ENCODE measurements at regions not wholly inside any gene's neighbourhood (a gene's known extent, or its start where the extent isn't known, plus 50 kb on each side); places are given as distances from the start of the nearest gene placed in this dataset.

- TF ChIP-seq ZNF256 (CRISPR knock-in tag; conservative IDR thresholded peaks at IDR 0.05) (no peak), CTCF (CRISPR knock-in tag; IDR thresholded peaks at IDR 0.05) (no peak), POLR2A (IDR thresholded peaks at IDR 0.05; ENCODE audit: insufficient read depth in 1 of 2, low read depth in 2 of 2, low read length in 2 of 2) (no peak), ZBTB4 (CRISPR knock-in tag; IDR thresholded peaks at IDR 0.05; ENCODE audit: borderline replicate concordance) (no peak), ZBTB49 (CRISPR knock-in tag; IDR thresholded peaks at IDR 0.05; ENCODE audit: borderline replicate concordance) (no peak), ETV6 (CRISPR knock-in tag; conservative IDR thresholded peaks at IDR 0.05) (no peak)
Measured at GRCh38 chr3:197450308-197450707, 105.5 kb downstream of the BDH1 start.

Measured in HepG2 (cell line).